Breast epithelium (tissue), 4 donors: ENCODE measurements at regions not wholly inside any gene's neighbourhood (a gene's known extent, or its start where the extent isn't known, plus 50 kb on each side); places are given as distances from the start of the nearest gene placed in this dataset.
"Not testable (repeated sequence)": the region's sequence is repeated elsewhere in the genome, so short reads cannot be mapped to it uniquely, and the experiment has no call there.

Experiments used
- DNase-seq, 2 donors: peaks; one replicate each; pipeline ENCODE4 v3.0.0-alpha.2; 2019; ENCODE audit warnings: low spot score in 2 of 2
- H3K27ac ChIP-seq, 2 donors: fragments of 200-600 bp; sonication (generic) in 1 of 2; one replicate each; pipeline ENCODE4 v1.5.1; 2016 to 2019; ENCODE audit warnings: mild to moderate bottlenecking in 1 of 2
- H3K27me3 ChIP-seq, 2 donors: fragments of 200-600 bp; sonication (generic) in 1 of 2; one replicate each; pipeline versions ENCODE4 v1.5.1 to v1.6.0; 2017 to 2019; ENCODE audit warnings: control low read depth in 1 of 2, mild to moderate bottlenecking in 1 of 2
- H3K36me3 ChIP-seq: fragments of 200-600 bp; one replicate; pipeline ENCODE4 v1.5.1; 2019
- H3K4me1 ChIP-seq, 2 donors: fragments of 200-600 bp; sonication (generic); one replicate each; pipeline ENCODE4 v1.5.1; 2016 to 2019; ENCODE audit warnings: control low read depth in 1 of 2
- H3K4me3 ChIP-seq, 3 donors: fragments of 200-600 bp; sonication (generic); 1 replicate in 2 of 3; 2 replicates in 1 of 3; pipeline ENCODE4 v1.5.1; 2016 to 2019; ENCODE audit warnings: mild to moderate bottlenecking in 3 of 3, moderate library complexity in 2 of 3
- H3K9me3 ChIP-seq, 2 donors: fragments of 200-600 bp; sonication (generic) in 1 of 2; one replicate each; pipeline ENCODE4 v1.5.1; 2016 to 2019; ENCODE audit warnings: control low read depth in 1 of 2
- POLR2A ChIP-seq: fragments of 450-650 bp; IDR thresholded peaks from one replicate; pipeline ENCODE4 v1.6.1; 2016; ENCODE audit warnings: antibody characterized with exemption, mild to moderate bottlenecking, moderate library complexity
- POLR2AphosphoS5 ChIP-seq, 3 donors: sonication (generic); formaldehyde crosslinking; IDR thresholded peaks; one replicate each; pipeline ENCODE4 v1.6.1; 2017; ENCODE audit warnings: antibody characterized with exemption in 3 of 3
- intact Hi-C: fragments of 100-400 bp; cut with DNase I; formaldehyde crosslinking; loops from one replicate; pipeline ENCODE4 v1.15.1; 2023; ENCODE audit warnings: low total_unique reads
- TF ChIP-seq, protein P1 (sequence below), 3 donors: fragments of 450-650 bp; IDR thresholded peaks; one replicate each; pipeline ENCODE4 v1.5.1; 2016 to 2017; ENCODE audit warnings: antibody characterized with exemption in 3 of 3, mild to moderate bottlenecking in 3 of 3, moderate library complexity in 3 of 3

DNA sequence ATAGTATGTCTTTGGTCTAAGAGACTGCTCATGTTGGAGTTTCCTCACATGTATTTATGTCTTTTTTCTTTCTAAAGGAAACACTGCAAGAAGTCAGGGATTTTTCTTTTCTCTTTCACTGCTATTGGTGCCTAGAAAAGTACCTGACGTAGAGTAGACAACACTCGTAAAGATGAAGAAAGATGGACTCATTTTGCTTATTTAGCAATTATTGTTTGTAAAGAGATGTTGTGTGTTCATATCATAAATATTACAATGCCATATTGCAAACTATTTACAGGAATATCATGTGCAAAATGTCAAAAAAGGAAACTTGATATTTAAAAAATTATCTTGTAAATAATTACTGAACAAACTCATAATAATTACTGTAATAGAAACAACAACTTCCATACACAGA is 2711.5 kb upstream of the PCDH20 start:
- intact Hi-C loops, result no loop called here
- DNase-seq, result no peak
- TF ChIP-seq, protein P1, sequence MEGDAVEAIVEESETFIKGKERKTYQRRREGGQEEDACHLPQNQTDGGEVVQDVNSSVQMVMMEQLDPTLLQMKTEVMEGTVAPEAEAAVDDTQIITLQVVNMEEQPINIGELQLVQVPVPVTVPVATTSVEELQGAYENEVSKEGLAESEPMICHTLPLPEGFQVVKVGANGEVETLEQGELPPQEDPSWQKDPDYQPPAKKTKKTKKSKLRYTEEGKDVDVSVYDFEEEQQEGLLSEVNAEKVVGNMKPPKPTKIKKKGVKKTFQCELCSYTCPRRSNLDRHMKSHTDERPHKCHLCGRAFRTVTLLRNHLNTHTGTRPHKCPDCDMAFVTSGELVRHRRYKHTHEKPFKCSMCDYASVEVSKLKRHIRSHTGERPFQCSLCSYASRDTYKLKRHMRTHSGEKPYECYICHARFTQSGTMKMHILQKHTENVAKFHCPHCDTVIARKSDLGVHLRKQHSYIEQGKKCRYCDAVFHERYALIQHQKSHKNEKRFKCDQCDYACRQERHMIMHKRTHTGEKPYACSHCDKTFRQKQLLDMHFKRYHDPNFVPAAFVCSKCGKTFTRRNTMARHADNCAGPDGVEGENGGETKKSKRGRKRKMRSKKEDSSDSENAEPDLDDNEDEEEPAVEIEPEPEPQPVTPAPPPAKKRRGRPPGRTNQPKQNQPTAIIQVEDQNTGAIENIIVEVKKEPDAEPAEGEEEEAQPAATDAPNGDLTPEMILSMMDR (IDR thresholded peaks at IDR 0.05), result no peak
- TF ChIP-seq POLR2AphosphoS5 (IDR thresholded peaks at IDR 0.05) (no peak), POLR2A (no peak)

DNA sequence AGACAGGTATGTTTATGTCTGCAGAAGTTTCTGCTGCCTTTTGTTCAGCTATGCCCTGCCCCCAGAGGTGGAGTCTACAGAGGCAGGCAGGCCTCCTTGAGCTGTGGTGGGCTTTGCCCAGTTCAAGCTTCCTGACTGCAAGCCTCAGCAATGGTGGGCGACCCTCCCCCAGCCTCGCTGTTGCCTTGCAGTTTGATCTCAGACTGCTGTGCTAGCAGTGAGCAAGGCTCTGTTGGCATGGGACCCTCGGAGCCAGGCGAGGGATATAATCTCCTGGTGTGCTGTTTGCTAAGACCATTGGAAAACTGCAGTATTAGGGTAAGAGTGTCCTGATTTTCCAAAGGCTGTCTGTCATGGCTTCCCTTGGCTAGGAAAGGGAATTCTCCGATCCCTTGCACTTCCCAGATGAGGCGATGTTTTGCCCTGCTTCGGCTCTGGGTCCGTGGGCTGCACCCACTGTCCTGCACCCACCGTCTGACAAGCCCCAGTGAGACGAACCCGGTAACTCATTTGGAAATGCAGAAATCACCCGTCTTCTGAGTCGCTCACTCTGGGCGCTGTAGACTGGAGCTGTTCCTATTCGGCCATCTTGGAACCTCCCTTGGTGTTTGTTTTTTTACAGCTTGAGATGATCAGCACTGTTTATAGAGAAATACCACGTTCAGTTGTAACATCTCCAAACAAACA is 2705.5 kb upstream of the PCDH20 start:
- H3K9me3 ChIP-seq, H3K27me3 ChIP-seq, intact Hi-C loops, H3K27ac ChIP-seq, DNase-seq, H3K4me1 ChIP-seq, H3K36me3 ChIP-seq, H3K4me3 ChIP-seq: not testable (repeated sequence)

More for the DNA sequence above, 2711.5 kb upstream of the PCDH20 start:
- Histone ChIP-seq H3K36me3 (no peaks in the 10 kb centered on the region), H3K4me3 (no peak overlapping the region), H3K27me3 (no peaks in the 10 kb centered on the region), H3K27ac (no peak overlapping the region), H3K9me3 (no peaks in the 10 kb centered on the region), H3K4me1 (no peaks in the 10 kb centered on the region)

DNA sequence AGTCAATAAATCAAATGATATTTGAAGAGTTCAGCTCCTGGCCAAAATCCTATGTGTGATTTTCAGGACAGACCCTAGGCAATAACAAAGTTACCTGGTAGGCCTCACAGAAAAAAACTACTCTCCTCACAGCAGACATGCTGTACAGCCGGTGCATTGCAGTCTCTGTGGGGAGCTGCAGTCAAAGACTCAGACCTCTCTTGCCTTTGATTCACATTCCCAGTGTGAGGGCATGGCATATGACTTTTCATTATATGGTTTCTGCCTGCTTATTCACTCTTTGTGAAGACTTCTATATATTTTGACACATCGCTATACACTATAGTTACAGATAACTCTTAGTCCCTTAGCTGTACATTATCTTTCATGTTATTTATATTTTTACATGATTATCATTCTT is 2684.3 kb upstream of the PCDH20 start:
- Histone ChIP-seq H3K4me3 (no peak overlapping the region), H3K9me3 (no peaks in the 10 kb centered on the region), H3K27me3 (no peaks in the 10 kb centered on the region), H3K27ac (no peak overlapping the region), H3K4me1 (no peaks in the 10 kb centered on the region), H3K36me3 (no peaks in the 10 kb centered on the region)
- no peak for TF ChIP-seq POLR2AphosphoS5 (IDR thresholded peaks at IDR 0.05)
- no peak for TF ChIP-seq POLR2A
- TF ChIP-seq, protein P1 (IDR thresholded peaks at IDR 0.05), result no peak
- intact Hi-C loops, result no loop called here
- no peak for DNase-seq

DNA sequence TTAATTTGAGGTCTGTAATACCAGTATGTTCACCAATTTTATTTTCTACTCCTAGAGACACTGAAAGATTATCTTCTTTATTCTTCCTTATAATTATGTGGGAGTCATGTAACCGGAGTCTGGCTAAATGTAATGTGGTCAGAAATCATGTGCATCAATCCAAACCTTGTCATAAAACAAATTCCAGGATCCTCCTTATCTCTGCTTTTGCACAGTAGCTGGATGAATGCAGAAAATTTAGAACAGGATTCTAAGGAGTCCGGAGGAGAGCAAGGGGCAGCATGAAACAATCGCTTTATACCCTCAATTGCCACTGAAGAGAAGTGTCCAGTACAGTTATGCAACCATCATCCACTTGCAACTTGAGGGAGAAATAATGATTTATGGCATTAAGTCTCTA is 2674.7 kb upstream of the PCDH20 start:
- Histone ChIP-seq H3K4me1 (no peaks in the 10 kb centered on the region), H3K27ac (no peak overlapping the region), H3K9me3 (no peaks in the 10 kb centered on the region), H3K4me3 (no peak overlapping the region), H3K36me3 (no peaks in the 10 kb centered on the region), H3K27me3 (no peaks in the 10 kb centered on the region)
- no peak for DNase-seq
- TF ChIP-seq POLR2A (no peak), POLR2AphosphoS5 (IDR thresholded peaks at IDR 0.05) (no peak)
- TF ChIP-seq, protein P1 (IDR thresholded peaks at IDR 0.05), result no peak
- intact Hi-C loops, result no loop called here

DNA sequence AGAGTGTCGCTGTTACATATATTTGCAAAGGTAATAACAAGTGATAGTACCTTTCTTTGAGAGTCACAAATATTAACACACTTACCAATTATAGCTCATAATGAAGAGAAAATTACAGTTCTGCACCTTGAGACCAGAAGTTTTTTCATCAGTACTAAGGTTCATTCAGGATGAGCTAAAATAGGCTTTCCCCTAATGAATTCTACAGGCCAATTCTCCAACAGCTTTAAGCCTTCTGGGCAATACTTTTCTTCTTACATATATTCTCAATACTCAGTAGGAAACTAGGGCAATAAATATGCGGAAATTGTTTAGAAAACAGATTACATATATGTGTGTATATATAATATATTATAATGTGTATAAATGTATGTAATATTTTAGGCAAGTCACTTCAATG is 2672.8 kb upstream of the PCDH20 start:
- TF ChIP-seq, protein P1 (IDR thresholded peaks at IDR 0.05), result no peak
- no peak for TF ChIP-seq POLR2AphosphoS5 (IDR thresholded peaks at IDR 0.05)
- TF ChIP-seq POLR2A, result no peak
- H3K9me3 ChIP-seq, result no peaks in the 10 kb centered on the region
- intact Hi-C loops, result no loop called here
- no peaks in the 10 kb centered on the region for H3K4me1 ChIP-seq
- no peaks in the 10 kb centered on the region for H3K27me3 ChIP-seq
- H3K27ac ChIP-seq, result no peak overlapping the region
- H3K4me3 ChIP-seq, result no peak overlapping the region
- no peak for DNase-seq
- H3K36me3 ChIP-seq, result no peaks in the 10 kb centered on the region

DNA sequence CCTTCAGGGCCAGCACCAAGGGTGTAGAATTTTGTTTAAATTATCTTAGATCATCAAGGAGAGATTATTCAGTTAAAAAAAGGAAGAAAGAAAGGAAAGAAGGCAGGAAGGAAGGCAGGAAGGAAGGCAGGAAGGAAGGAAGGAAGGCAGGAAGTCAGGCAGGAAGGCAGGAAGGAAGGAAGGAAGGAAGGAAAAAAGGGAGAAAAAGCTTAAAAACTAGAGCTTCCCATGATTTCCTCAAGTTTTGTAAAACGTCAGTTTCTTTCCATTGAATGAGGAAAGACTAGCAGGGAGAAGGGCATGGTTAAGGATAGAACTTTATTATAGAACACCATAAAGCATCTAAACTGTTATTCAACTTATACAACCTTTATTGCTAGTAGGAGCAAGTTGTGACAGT is 2672.0 kb upstream of the PCDH20 start:
- Histone ChIP-seq H3K4me1 (no peaks in the 10 kb centered on the region), H3K9me3 (no peaks in the 10 kb centered on the region), H3K27ac (no peak overlapping the region), H3K27me3 (no peaks in the 10 kb centered on the region), H3K36me3 (no peaks in the 10 kb centered on the region), H3K4me3 (no peak overlapping the region)
- TF ChIP-seq POLR2A, result no peak
- no peak for TF ChIP-seq POLR2AphosphoS5 (IDR thresholded peaks at IDR 0.05)
- TF ChIP-seq, protein P1 (IDR thresholded peaks at IDR 0.05), result no peak
- no peak for DNase-seq
- intact Hi-C loops, result no loop called here
